ENCODE measurements at regions not wholly inside any gene's neighbourhood (a gene's known extent, or its start where the extent isn't known, plus 50 kb on each side); places are given as distances from the start of the nearest gene placed in this dataset.

GRCh38 chr6:4348462-4349112, 213.2 kb upstream of the ECI2 start:
- TF ChIP-seq EP300 (IDR thresholded peaks at IDR 0.05; ENCODE audit: borderline replicate concordance) (no peak), TCF12 (IDR thresholded peaks at IDR 0.05; ENCODE audit: low read depth) (no peak), ZBTB7A (IDR thresholded peaks at IDR 0.05; ENCODE audit: low read depth) (no peak), USF1 (IDR thresholded peaks at IDR 0.05) (no peak), CEBPB (IDR thresholded peaks at IDR 0.05) (no peak), TAF1 (IDR thresholded peaks at IDR 0.05; ENCODE audit: low read depth) (no peak), EGR1 (IDR thresholded peaks at IDR 0.05) (no peak), YY1 (IDR thresholded peaks at IDR 0.05; ENCODE audit: low read depth) (no peak), MAX (IDR thresholded peaks at IDR 0.05) (no peak), RAD21 (IDR thresholded peaks at IDR 0.05; ENCODE audit: low read depth) (no peak), REST (IDR thresholded peaks at IDR 0.05; ENCODE audit: low read depth) (no peak)
